ENCODE measurements at regions not wholly inside any gene's neighbourhood (a gene's known extent, or its start where the extent isn't known, plus 50 kb on each side); places are given as distances from the start of the nearest gene placed in this dataset.

GRCh38 chr11:28760676-28761390 lies 652.6 kb downstream of the METTL15 start:
- Mint-ChIP-seq H3K9me3 (peaks cover 6 to 37% (median 14%) of the 10 kb centered on the region in 6 donors), H3K27me3 (ENCODE audit: low read depth in 3 of 3) (no peaks in the 10 kb centered on the region), H3K27ac (no peak overlapping the region), H3K4me3 (no peak overlapping the region), H3K4me1 (no peaks in the 10 kb centered on the region), H3K36me3 (no peaks in the 10 kb centered on the region)
- DNase-seq: no peak

GRCh38 chr11:28759311-28759710 lies 651.1 kb downstream of the METTL15 start:
- Mint-ChIP-seq H3K27ac (no peak overlapping the region), H3K27me3 (ENCODE audit: low read depth in 3 of 3) (no peaks in the 10 kb centered on the region), H3K36me3 (no peaks in the 10 kb centered on the region)

GRCh38 chr11:28757725-28758515 lies 649.7 kb downstream of the METTL15 start:
- H3K27ac Mint-ChIP-seq: no peak overlapping the region
- H3K9me3 Mint-ChIP-seq: peaks cover 9 to 33% (median 11%) of the 10 kb centered on the region in 6 donors
- no peak for DNase-seq
- no peaks in the 10 kb centered on the region for H3K27me3 Mint-ChIP-seq (ENCODE audit: low read depth in 3 of 3)
- peaks cover 0 to 4% (median 0%) of the 10 kb centered on the region in 3 donors for H3K36me3 Mint-ChIP-seq
- H3K4me3 Mint-ChIP-seq: no peak overlapping the region
- no peaks in the 10 kb centered on the region for H3K4me1 Mint-ChIP-seq

More at GRCh38 chr11:28759311-28759710, 651.1 kb downstream of the METTL15 start:
- Mint-ChIP-seq H3K9me3 (peaks cover 4 to 41% (median 11%) of the 10 kb centered on the region in 6 donors), H3K4me1 (no peaks in the 10 kb centered on the region), H3K4me3 (no peak overlapping the region)
- DNase-seq: no peak

GRCh38 chr11:28756977-28757376 lies 648.8 kb downstream of the METTL15 start:
- Mint-ChIP-seq H3K27me3 (ENCODE audit: low read depth in 3 of 3) (no peaks in the 10 kb centered on the region), H3K9me3 (peaks cover 11 to 40% (median 17%) of the 10 kb centered on the region in 6 donors), H3K27ac (no peak overlapping the region), H3K4me3 (no peak overlapping the region), H3K4me1 (no peaks in the 10 kb centered on the region), H3K36me3 (peaks cover 0 to 4% (median 0%) of the 10 kb centered on the region in 3 donors)
- DNase-seq: no peak

DNA sequence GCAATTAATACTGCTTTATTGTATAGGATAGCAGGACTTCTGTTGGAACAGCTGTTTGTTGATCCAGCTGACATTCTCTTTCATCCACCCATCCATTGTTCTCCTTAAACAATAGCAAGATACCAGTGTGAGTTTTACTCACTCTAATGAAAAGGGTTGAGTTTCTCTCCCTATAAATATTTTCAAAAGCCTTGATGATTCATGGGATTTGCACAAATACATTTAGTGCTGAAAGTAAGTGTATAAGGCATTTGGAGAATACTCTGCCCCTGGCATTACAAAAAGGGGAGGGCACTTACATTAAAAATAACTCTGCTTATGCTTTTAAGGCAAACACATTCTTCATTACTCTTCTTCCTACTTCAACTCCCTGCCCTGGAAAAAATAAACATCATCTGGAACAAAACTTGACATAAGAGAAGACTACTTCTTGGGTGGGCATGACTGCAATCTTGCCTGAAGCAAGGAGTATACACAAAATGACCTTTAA lies 634.9 kb downstream of the METTL15 start:
- DNase-seq: no peak
- Mint-ChIP-seq H3K36me3 (no peaks in the 10 kb centered on the region), H3K4me1 (no peaks in the 10 kb centered on the region), H3K9me3 (peaks cover 3 to 43% (median 16%) of the 10 kb centered on the region in 6 donors), H3K27me3 (ENCODE audit: low read depth in 3 of 3) (peaks cover 0 to 7% (median 0%) of the 10 kb centered on the region in 3 donors), H3K27ac (no peak overlapping the region), H3K4me3 (no peak overlapping the region)

DNA sequence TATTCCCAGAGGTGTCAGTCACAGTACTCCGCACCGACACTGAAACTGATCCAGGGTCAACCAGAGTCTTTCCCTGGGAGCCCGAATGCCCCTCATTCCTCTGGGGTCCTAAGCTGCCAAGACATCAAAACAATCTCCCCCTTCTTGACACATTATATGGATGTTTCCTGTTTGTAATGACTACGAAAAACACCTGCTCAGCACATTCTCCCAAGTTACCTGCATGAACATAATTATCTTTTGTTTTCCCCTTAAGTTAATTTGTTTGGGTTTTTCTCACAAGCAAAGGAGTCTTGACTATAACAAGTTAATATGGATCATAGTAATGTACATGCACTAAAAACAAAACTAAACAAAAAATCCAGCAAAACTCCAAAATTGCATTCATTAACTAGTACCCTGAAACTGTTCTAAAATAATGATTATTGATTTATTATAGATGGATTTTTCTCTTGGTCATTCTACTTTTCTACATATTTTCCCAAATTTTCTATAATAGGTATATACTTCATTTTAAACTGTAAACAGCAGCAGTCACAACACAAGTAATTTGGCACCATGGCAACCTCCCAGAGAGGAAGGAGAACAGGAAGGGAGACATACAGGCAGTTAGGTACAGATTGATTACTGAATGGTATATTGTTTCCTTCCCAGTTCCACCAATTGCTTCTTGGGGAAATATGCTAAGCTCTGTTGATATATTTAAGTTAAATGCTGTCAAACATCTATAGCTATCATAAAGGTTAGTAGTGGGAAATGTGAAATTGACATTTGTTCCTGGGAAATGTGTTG lies 631.5 kb downstream of the METTL15 start:
- Mint-ChIP-seq H3K27me3 (ENCODE audit: low read depth in 3 of 3) (peaks cover 0 to 3% (median 0%) of the 10 kb centered on the region in 3 donors), H3K36me3 (no peaks in the 10 kb centered on the region), H3K4me3 (no peak overlapping the region), H3K27ac (no peak overlapping the region), H3K9me3 (peaks cover 2 to 39% (median 14%) of the 10 kb centered on the region in 6 donors), H3K4me1 (no peaks in the 10 kb centered on the region)
- no peak for DNase-seq

DNA sequence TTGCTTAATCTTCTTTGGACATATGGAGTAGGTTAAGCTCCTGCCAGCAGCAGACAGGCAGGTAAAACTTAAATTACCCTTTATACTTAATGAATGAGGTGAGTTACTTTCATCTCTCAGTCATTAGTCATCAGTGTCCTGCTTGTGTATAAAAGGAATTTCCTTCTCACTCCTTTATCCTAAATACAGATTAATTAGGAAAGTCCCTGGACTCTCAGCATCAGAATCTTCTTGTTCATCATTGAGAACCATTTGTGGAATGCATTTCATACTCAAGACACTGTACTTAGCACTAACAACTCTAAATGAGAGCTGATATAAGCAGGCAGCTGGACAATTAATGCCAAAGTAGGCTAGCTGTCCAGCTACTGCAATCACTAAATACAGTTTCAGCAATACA lies 630.4 kb downstream of the METTL15 start:
- Mint-ChIP-seq H3K36me3 (no peaks in the 10 kb centered on the region), H3K27ac (no peak overlapping the region), H3K4me3 (no peak overlapping the region), H3K27me3 (ENCODE audit: low read depth in 3 of 3) (no peaks in the 10 kb centered on the region), H3K9me3 (peaks cover 7 to 38% (median 18%) of the 10 kb centered on the region in 6 donors), H3K4me1 (no peaks in the 10 kb centered on the region)
- DNase-seq: no peak

DNA sequence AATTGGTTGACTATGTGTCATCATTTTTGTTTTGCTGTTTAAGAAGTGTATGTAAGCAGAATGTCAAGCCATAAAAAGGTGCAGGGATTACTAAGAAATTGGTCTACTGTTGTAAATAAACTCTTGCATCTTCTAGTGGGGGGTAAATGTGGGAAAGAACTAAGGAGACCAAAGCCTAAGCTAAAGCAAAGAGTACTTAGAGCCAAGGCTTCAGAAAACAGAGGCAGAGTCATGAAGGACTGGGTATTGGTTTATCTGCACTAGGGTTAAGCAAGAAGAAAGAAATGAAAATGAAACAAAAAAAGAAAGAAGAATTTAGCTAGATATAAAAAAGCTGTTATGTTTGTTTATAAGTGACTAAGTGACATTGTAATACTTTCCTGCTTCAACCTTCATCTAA lies 628.1 kb downstream of the METTL15 start:
- DNase-seq: no peak
- no peaks in the 10 kb centered on the region for H3K4me1 Mint-ChIP-seq
- H3K36me3 Mint-ChIP-seq: no peaks in the 10 kb centered on the region
- H3K4me3 Mint-ChIP-seq: no peak overlapping the region
- H3K27me3 Mint-ChIP-seq (ENCODE audit: low read depth in 3 of 3): no peaks in the 10 kb centered on the region
- no peak overlapping the region for H3K27ac Mint-ChIP-seq
- H3K9me3 Mint-ChIP-seq: peaks cover 12 to 38% (median 22%) of the 10 kb centered on the region in 6 donors

DNA sequence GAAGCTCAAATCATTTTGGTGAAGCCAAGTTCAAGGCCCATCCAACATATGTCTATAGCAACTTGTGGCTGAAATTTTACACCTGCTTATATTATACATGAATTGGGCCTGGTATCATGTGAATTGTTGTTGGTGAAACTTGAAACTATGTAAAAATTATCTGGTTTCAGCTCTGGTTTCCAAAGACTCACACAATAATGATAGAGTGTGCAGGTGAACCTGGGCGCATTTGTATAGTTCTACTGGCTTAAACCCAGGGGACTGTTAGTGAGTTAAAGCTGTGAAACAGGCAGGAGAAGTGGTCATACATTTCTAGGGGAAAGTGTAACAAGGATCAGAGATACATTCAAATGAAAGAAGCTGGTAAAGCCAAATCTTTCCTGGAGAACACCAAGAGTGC lies 627.3 kb downstream of the METTL15 start:
- DNase-seq: no peak
- no peaks in the 10 kb centered on the region for H3K27me3 Mint-ChIP-seq (ENCODE audit: low read depth in 3 of 3)
- H3K36me3 Mint-ChIP-seq: no peaks in the 10 kb centered on the region
- H3K4me1 Mint-ChIP-seq: no peaks in the 10 kb centered on the region
- H3K27ac Mint-ChIP-seq: no peak overlapping the region
- H3K9me3 Mint-ChIP-seq: peaks cover 10 to 40% (median 22%) of the 10 kb centered on the region in 6 donors
- no peak overlapping the region for H3K4me3 Mint-ChIP-seq

DNA sequence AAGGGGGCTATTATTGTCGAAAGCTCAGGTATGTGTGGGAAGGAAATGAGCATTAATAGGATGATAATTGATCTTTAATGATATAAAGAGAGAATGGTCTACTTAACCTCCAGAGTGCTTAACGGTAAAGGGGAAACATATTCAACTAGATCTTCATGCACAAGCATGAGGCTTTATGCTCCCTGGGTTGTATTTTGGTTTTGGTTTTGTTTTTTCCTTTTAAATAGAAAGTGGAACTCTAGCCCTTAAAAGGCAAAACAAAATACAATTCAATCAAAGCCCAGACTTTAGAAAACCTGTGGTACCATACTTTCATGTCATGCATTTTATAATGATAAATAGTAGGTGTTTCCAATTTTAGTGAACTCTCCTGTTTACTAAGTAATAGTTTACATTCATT lies 622.7 kb downstream of the METTL15 start:
- no peaks in the 10 kb centered on the region for H3K4me1 Mint-ChIP-seq
- H3K9me3 Mint-ChIP-seq: peaks cover 9 to 36% (median 23%) of the 10 kb centered on the region in 6 donors
- no peak for DNase-seq
- no peaks in the 10 kb centered on the region for H3K27me3 Mint-ChIP-seq (ENCODE audit: low read depth in 3 of 3)
- no peak overlapping the region for H3K4me3 Mint-ChIP-seq
- H3K36me3 Mint-ChIP-seq: no peaks in the 10 kb centered on the region
- no peak overlapping the region for H3K27ac Mint-ChIP-seq

GRCh38 chr11:28730336-28730735 lies 622.1 kb downstream of the METTL15 start:
- H3K27me3 Mint-ChIP-seq (ENCODE audit: low read depth in 3 of 3): no peaks in the 10 kb centered on the region
- peaks cover 10 to 36% (median 21%) of the 10 kb centered on the region in 6 donors for H3K9me3 Mint-ChIP-seq
- H3K4me1 Mint-ChIP-seq: no peaks in the 10 kb centered on the region
- no peak for DNase-seq
- H3K27ac Mint-ChIP-seq: no peak overlapping the region
- no peaks in the 10 kb centered on the region for H3K36me3 Mint-ChIP-seq
- H3K4me3 Mint-ChIP-seq: no peak overlapping the region

GRCh38 chr11:28729339-28729738 lies 621.2 kb downstream of the METTL15 start:
- Mint-ChIP-seq H3K27me3 (ENCODE audit: low read depth in 3 of 3) (no peaks in the 10 kb centered on the region), H3K4me1 (no peaks in the 10 kb centered on the region), H3K4me3 (no peak overlapping the region), H3K9me3 (peaks cover 6 to 33% (median 19%) of the 10 kb centered on the region in 6 donors), H3K27ac (no peak overlapping the region), H3K36me3 (no peaks in the 10 kb centered on the region)
- no peak for DNase-seq

- Mint-ChIP-seq H3K4me3 (no peak overlapping the region), H3K9me3 (peaks cover 6 to 26% (median 14%) of the 10 kb centered on the region in 6 donors), H3K27me3 (ENCODE audit: low read depth in 3 of 3) (no peaks in the 10 kb centered on the region), H3K4me1 (no peaks in the 10 kb centered on the region), H3K36me3 (no peaks in the 10 kb centered on the region), H3K27ac (no peak overlapping the region)
- no peak for DNase-seq
These were observed 620.5 kb downstream of the METTL15 start for GRCh38 chr11:28728666-28729065.
